OCI-LY1 (cell line): ENCODE measurements at regions not wholly inside any gene's neighbourhood (a gene's known extent, or its start where the extent isn't known, plus 50 kb on each side); places are given as distances from the start of the nearest gene placed in this dataset.

Experiments
- CTCF ChIP-seq: fragments of 200-600 bp; sonication (generic), shearing (Covaris generic); IDR thresholded peaks from 2 replicates; pipeline ENCODE4 v1.5.1; 2017; ENCODE audit warnings: mild to moderate bottlenecking, antibody characterized with exemption, low read length, moderate library complexity, mixed read lengths
- EZH2 ChIP-seq: fragments of 200-600 bp; sonication (generic), shearing (Covaris generic); IDR thresholded peaks from 2 replicates; pipeline ENCODE4 v1.8.0; 2017; ENCODE audit warnings: borderline replicate concordance, mixed run types, mild to moderate bottlenecking, antibody characterized with exemption, low read length, moderate library complexity, mixed read lengths

GRCh38 chrX:33686105-33686504, 446.0 kb downstream of the FAM47A start:
- TF ChIP-seq EZH2: no peak
- TF ChIP-seq CTCF: no peak
